Right lobe of liver (tissue), 4 donors: ENCODE measurements at regions not wholly inside any gene's neighbourhood (a gene's known extent, or its start where the extent isn't known, plus 50 kb on each side); places are given as distances from the start of the nearest gene placed in this dataset.
"Not testable (repeated sequence)": the region's sequence is repeated elsewhere in the genome, so short reads cannot be mapped to it uniquely, and the experiment has no call there.

ENCODE experiments used
- POLR2A ChIP-seq: fragments of 450-650 bp; IDR thresholded peaks from one replicate; pipeline ENCODE4 v1.6.1; 2017; ENCODE audit warnings: antibody characterized with exemption, mild to moderate bottlenecking
- TF ChIP-seq, protein P1 (sequence below), 4 donors: fragments of 200-600 bp in 3 of 4; fragments of 450-650 bp in 1 of 4; IDR thresholded peaks; one replicate each; pipeline versions ENCODE4 v1.5.1 to v1.8.0; 2016 to 2022; ENCODE audit warnings: antibody characterized with exemption in 4 of 4, mild to moderate bottlenecking in 2 of 4
- donor health status: DM: no; HTN: no; CAD: no.
- donor health status: DM: no; HTN: no; CAD: no.
- donor health status: DM: no; HTN: yes; CAD: no.

DNA sequence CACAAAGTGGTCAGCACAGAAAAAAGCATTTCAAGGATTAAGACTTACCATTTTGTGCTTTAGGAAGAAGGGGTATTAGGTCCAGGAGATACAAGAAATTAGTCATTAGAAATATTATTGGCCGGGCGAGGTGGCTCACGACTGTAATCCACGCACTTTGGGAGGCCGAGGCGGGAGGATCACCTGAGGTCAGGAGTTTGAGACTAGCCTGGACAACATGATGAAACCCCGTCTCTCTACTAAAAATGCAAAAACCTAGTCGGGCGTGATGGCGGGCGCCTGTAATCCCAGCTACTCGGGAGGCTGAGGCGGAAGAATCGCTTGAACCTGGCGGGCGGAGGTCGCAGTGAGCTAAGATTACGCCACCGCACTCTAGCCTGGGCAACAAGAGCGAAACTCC, 111.0 kb downstream of the DDX11 start:
- TF ChIP-seq, protein P1, sequence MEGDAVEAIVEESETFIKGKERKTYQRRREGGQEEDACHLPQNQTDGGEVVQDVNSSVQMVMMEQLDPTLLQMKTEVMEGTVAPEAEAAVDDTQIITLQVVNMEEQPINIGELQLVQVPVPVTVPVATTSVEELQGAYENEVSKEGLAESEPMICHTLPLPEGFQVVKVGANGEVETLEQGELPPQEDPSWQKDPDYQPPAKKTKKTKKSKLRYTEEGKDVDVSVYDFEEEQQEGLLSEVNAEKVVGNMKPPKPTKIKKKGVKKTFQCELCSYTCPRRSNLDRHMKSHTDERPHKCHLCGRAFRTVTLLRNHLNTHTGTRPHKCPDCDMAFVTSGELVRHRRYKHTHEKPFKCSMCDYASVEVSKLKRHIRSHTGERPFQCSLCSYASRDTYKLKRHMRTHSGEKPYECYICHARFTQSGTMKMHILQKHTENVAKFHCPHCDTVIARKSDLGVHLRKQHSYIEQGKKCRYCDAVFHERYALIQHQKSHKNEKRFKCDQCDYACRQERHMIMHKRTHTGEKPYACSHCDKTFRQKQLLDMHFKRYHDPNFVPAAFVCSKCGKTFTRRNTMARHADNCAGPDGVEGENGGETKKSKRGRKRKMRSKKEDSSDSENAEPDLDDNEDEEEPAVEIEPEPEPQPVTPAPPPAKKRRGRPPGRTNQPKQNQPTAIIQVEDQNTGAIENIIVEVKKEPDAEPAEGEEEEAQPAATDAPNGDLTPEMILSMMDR (IDR thresholded peaks at IDR 0.05): not testable (repeated sequence)
- TF ChIP-seq POLR2A: not testable (repeated sequence)
